Superior temporal gyrus (tissue), 1 donor: ENCODE measurements at regions not wholly inside any gene's neighbourhood (a gene's known extent, or its start where the extent isn't known, plus 50 kb on each side); places are given as distances from the start of the nearest gene placed in this dataset.
"Not testable (repeated sequence)": the region's sequence is repeated elsewhere in the genome, so short reads cannot be mapped to it uniquely, and the experiment has no call there.

Experiments
- DNase-seq: peaks from one replicate; pipeline ENCODE4 v3.0.0-alpha.2; 2016; ENCODE audit errors: extremely low spot score

- DNase-seq: no peak
Measured at GRCh38 chr16:46519063-46519462, 102.1 kb downstream of the SHCBP1 start.

GRCh38 chr16:46496701-46497100 lies 124.5 kb downstream of the SHCBP1 start:
- DNase-seq: no peak

GRCh38 chr16:46482895-46483294 lies 138.3 kb downstream of the SHCBP1 start:
- DNase-seq: no peak

GRCh38 chr16:46466239-46466638 lies 154.9 kb downstream of the SHCBP1 start:
- no peak for DNase-seq

- not testable (repeated sequence) for DNase-seq
Measured at GRCh38 chr16:46454801-46455200, 166.4 kb downstream of the SHCBP1 start.

- DNase-seq: no peak
Measured at GRCh38 chr16:46428108-46429061, 192.8 kb downstream of the SHCBP1 start.

GRCh38 chr16:46427340-46428107 lies 193.7 kb downstream of the SHCBP1 start:
- no peak for DNase-seq

- no peak for DNase-seq
Measured at GRCh38 chr16:46426336-46426735, 194.8 kb downstream of the SHCBP1 start.

GRCh38 chr16:46404028-46404427 lies 217.2 kb downstream of the SHCBP1 start:
- DNase-seq: no peak

GRCh38 chr16:46398559-46398958 lies 222.6 kb downstream of the SHCBP1 start:
- DNase-seq: not testable (repeated sequence)

GRCh38 chr16:46396883-46397270 lies 224.3 kb downstream of the SHCBP1 start:
- DNase-seq: peak; percentile 7

GRCh38 chr16:46396131-46396882 lies 224.9 kb downstream of the SHCBP1 start:
- DNase-seq: peak; percentile 18

- DNase-seq: peak; percentile 38
Measured at GRCh38 chr16:46395391-46395921, 225.7 kb downstream of the SHCBP1 start.

- DNase-seq: peak; percentile 74
Measured at GRCh38 chr16:46394963-46395362, 226.2 kb downstream of the SHCBP1 start.

GRCh38 chr16:46394149-46394548 lies 227.0 kb downstream of the SHCBP1 start:
- peak; percentile 13 for DNase-seq

- DNase-seq: peak; percentile 58
Measured at GRCh38 chr16:46392930-46393722, 228.1 kb downstream of the SHCBP1 start.

GRCh38 chr16:46390660-46391462 lies 230.3 kb downstream of the SHCBP1 start:
- peak; percentile 18 for DNase-seq

- DNase-seq: peak; percentile 99
Measured at GRCh38 chr16:46389561-46390041, 231.6 kb downstream of the SHCBP1 start.

GRCh38 chr16:46388939-46389491 lies 232.2 kb downstream of the SHCBP1 start:
- DNase-seq: not testable (repeated sequence)
